Endothelial cell of umbilical vein (primary cell): ENCODE measurements at regions not wholly inside any gene's neighbourhood (a gene's known extent, or its start where the extent isn't known, plus 50 kb on each side); places are given as distances from the start of the nearest gene placed in this dataset.
"Not testable (repeated sequence)": the region's sequence is repeated elsewhere in the genome, so short reads cannot be mapped to it uniquely, and the experiment has no call there.

Source experiments
- CTCF ChIP-seq, 2 donors: IDR thresholded peaks; 1 replicate in 1 of 2; 2 replicates in 1 of 2; pipeline ENCODE4 v1.5.1; 2011; ENCODE audit warnings: low read length in 2 of 2, mild to moderate bottlenecking in 2 of 2, moderate library complexity in 2 of 2, control low read depth in 1 of 2, inconsistent platforms in 1 of 2, low read depth in 1 of 2; ENCODE audit not compliant: insufficient read depth in 1 of 2; ENCODE audit errors: extremely low read depth in 1 of 2
- GATA2 ChIP-seq: IDR thresholded peaks from 2 replicates; pipeline ENCODE4 v1.7.0; 2011; ENCODE audit warnings: low read depth, mild to moderate bottlenecking, moderate library complexity, mixed read lengths, low read length; ENCODE audit not compliant: insufficient read length, insufficient read depth

- not testable (repeated sequence) for TF ChIP-seq GATA2; CTCF (IDR thresholded peaks at IDR 0.05; ENCODE audit: extremely low read depth in 1 of 2, insufficient read depth in 1 of 2, low read depth in 1 of 2, low read length in 2 of 2)
These were observed 65.1 kb upstream of the NECTIN3 start for GRCh38 chr3:111006485-111006884.
